ENCODE measurements at regions not wholly inside any gene's neighbourhood (a gene's known extent, or its start where the extent isn't known, plus 50 kb on each side); places are given as distances from the start of the nearest gene placed in this dataset.

GRCh38 chr12:115798309-115798917 is 479.1 kb downstream of the MED13L start:
- TF ChIP-seq, protein P1, sequence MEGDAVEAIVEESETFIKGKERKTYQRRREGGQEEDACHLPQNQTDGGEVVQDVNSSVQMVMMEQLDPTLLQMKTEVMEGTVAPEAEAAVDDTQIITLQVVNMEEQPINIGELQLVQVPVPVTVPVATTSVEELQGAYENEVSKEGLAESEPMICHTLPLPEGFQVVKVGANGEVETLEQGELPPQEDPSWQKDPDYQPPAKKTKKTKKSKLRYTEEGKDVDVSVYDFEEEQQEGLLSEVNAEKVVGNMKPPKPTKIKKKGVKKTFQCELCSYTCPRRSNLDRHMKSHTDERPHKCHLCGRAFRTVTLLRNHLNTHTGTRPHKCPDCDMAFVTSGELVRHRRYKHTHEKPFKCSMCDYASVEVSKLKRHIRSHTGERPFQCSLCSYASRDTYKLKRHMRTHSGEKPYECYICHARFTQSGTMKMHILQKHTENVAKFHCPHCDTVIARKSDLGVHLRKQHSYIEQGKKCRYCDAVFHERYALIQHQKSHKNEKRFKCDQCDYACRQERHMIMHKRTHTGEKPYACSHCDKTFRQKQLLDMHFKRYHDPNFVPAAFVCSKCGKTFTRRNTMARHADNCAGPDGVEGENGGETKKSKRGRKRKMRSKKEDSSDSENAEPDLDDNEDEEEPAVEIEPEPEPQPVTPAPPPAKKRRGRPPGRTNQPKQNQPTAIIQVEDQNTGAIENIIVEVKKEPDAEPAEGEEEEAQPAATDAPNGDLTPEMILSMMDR (IDR thresholded peaks at IDR 0.05), result no peak
- TF ChIP-seq POLR2AphosphoS5 (IDR thresholded peaks at IDR 0.05), result no peak

Measured in upper lobe of left lung (tissue), 4 donors.